ENCODE measurements at regions not wholly inside any gene's neighbourhood (a gene's known extent, or its start where the extent isn't known, plus 50 kb on each side); places are given as distances from the start of the nearest gene placed in this dataset.
A peak's percentile ranks its signal among the peaks of the same experiment; 100 is the strongest.

- DNase-seq (ENCODE audit: low spot score) = no peak
Observed at GRCh38 chr16:87176735-87177134, 140.5 kb downstream of the C16orf95 start.

DNA sequence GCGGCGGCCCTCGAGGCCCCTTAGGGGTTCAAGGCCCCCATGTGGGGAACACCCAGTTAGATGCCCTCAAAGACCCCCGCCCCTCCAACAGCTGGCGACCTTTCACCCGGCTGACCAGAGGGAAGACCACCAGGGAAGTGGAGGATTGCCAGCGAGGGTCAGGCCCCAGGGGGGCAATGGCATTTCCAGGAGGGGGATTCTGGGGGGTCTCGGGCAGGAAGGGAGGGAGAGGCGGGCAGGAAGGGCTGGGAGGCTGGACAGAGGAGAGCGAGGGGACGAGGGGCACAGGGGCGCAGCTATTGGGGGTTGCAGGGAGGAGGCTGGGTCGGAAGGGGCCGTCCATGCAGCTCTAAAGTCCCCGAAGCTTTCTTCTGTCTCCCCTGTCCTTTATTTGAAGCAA, 139.5 kb downstream of the C16orf95 start:
- DNase-seq (ENCODE audit: low spot score) = no peak

DNA sequence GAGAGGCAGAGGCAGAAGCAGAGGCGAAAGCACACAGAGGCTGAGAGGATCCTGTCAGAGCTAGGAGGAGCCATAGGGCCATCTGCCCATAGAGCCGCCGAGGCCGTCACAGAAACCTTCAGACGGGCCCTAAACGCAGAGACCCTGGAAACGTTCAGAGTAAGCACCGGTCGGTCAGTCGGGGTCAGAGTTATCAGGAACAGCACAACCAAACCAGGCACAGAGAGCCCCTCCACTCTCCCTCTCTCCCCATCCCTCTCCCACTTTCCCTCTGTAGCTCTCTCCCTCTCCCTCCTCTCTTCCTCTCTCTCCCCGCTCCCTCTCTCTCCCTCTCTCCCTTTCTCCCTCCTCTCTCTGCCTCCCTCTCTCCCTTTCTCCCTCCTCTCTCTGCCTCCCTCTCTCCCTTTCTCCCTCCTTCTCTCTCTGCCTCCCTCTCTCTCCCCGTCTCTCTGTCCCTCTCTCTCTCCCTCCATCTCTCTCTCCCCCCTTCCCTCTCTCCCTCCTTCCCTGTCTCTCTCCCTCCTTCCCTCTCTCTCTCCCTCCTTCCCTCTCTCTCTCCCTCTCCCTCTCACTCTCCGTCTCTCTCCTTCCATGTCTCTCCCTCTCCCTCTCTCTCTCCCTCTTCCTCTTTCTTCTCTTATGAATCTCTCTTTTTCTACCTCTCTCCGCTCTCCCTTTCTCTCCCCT, 138.9 kb downstream of the C16orf95 start:
- DNase-seq (ENCODE audit: low spot score) = no peak

DNA sequence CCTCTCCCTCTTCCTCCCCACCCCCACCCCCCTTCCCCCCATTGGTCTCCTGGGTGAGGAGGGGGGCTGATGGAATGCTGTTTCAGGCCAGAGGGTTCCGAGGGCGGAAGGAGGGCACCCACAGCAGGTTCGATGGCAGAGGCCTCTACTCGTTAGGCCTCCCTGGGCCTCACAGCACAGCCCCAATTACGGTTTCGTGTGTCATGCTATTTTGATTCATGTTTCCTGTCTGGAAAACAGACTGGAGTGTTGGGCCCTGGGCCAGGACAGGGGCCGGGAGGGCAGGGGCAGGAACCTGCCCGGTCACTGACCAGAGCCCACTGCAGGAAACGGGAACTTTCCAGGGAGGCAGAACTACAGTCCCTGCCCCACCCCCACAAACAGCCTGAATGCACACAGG, 138.2 kb downstream of the C16orf95 start:
- peak; percentile 65 for DNase-seq (ENCODE audit: low spot score)

- no peak for DNase-seq (ENCODE audit: low spot score)
Observed at GRCh38 chr16:87180069-87180468, 137.1 kb downstream of the C16orf95 start.

- no peak for DNase-seq (ENCODE audit: low spot score)
Observed at GRCh38 chr16:87182759-87183158, 134.4 kb downstream of the C16orf95 start.

- no peak for DNase-seq (ENCODE audit: low spot score)
Observed at GRCh38 chr16:87183647-87184046, 133.5 kb downstream of the C16orf95 start.

DNA sequence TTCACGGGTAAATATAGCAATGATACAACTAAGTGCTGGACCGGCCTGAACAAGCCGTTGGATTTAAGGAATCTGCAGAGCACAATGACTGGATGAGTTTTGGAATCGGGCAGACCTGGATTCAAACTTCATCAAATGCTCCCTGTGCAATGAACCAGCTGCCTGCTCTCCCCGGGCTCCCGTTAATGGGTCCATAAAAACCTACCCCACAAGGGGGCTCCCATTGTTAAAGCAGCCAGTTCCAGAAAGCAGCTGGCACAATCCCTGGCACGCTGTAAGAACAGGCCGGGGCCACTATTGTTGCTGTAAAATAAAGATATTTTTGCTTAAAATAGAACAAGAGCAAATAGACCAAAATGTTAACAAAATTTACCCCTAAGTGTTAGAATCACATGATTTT, 131.9 kb downstream of the C16orf95 start:
- DNase-seq (ENCODE audit: low spot score) = no peak

- no peak for DNase-seq (ENCODE audit: low spot score)
Observed at GRCh38 chr16:87185983-87186382, 131.2 kb downstream of the C16orf95 start.

- DNase-seq (ENCODE audit: low spot score) = no peak
Observed at GRCh38 chr16:87186446-87186845, 130.7 kb downstream of the C16orf95 start.

GRCh38 chr16:87186876-87187533, 130.2 kb downstream of the C16orf95 start:
- no peak for DNase-seq (ENCODE audit: low spot score)

GRCh38 chr16:87188104-87188503, 129.1 kb downstream of the C16orf95 start:
- DNase-seq (ENCODE audit: low spot score) = no peak

DNA sequence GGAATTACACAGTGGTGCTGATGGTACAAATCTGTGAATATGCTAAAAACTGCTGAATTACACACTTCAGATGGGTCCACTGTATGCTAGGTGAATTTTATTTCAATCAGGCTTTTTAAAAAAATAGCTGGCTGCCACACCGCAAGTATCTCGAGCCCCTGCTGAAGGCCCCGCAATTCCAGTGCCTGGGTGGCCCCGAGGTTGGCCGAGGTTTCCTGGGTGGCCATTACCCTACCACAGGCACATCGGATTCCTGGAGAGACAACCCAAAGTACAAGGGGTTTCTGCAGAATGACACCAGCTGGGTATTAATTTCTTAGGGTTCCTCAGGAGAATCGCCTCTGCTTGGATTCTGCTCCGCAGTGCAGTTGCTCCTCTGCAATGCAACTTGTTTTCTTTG, 127.8 kb downstream of the C16orf95 start:
- no peak for DNase-seq (ENCODE audit: low spot score)

- no peak for DNase-seq (ENCODE audit: low spot score)
Observed at GRCh38 chr16:87190288-87191230, 126.6 kb downstream of the C16orf95 start.

- DNase-seq (ENCODE audit: low spot score) = no peak
Observed at GRCh38 chr16:87192452-87193073, 124.6 kb downstream of the C16orf95 start.

GRCh38 chr16:87194172-87194571, 123.0 kb downstream of the C16orf95 start:
- no peak for DNase-seq (ENCODE audit: low spot score)

- DNase-seq (ENCODE audit: low spot score) = no peak
Observed at GRCh38 chr16:87195161-87195560, 122.0 kb downstream of the C16orf95 start.

DNA sequence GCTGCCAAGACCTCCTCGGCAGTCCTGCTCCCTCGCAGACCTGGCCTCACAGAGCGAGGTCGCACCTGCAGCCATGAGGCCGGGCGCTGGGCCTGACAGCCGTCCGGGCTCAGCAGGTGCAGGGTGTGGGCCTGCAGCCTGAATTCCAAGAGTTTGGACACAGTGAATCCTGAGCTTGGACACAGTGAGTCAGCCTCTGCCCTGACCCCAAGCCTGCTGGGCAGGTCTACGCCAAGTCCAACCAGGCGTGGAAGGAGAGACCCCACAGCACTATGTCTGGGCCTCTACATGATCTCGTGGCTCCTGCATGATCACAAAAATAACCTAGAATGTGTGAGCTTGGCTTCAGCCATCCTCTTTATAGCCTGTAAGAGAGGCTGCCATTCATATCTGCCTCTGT, 121.0 kb downstream of the C16orf95 start:
- no peak for DNase-seq (ENCODE audit: low spot score)

- DNase-seq (ENCODE audit: low spot score) = no peak
Observed at GRCh38 chr16:87196661-87197060, 120.5 kb downstream of the C16orf95 start.

GRCh38 chr16:87198328-87198832, 118.8 kb downstream of the C16orf95 start:
- DNase-seq (ENCODE audit: low spot score) = no peak

DNA sequence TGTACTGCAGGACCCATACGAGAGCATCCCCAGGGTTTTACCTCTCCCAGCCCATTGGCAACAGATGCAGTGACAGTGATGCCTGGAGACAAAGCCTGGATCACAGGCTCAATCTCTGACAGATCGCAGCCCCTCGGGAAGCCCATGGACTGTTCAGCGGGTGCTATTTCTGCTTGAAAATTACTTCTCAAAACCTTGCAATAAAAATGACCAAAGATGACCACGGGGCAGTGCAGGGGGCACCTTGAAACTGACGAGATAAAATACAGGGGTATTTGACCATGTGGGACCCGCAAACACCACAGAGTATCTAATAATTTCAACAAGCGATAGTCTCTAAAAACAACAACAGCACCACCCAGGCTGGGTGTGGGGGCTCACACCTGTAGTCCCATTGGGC, 118.3 kb downstream of the C16orf95 start:
- no peak for DNase-seq (ENCODE audit: low spot score)

DNA sequence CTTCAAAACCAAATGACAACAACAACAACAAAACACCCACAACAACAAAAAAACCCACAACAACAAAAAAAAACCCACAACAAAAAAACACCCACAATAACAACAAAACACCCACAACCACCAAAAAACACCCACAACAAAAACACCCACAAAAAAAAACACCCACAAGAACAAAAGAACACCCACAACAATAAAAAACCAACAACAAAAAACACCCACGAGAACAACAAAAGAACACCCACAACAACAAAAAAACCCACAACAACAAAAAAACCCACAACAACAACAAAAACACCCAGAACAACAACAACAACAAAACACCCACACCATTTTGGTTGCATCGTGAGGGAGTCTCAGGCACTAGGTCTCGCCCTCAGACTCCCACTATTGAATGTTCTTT, 117.8 kb downstream of the C16orf95 start:
- DNase-seq (ENCODE audit: low spot score) = no peak

Measured in H4 (cell line).